Esophagus squamous epithelium (tissue), 5 donors: ENCODE measurements at regions not wholly inside any gene's neighbourhood (a gene's known extent, or its start where the extent isn't known, plus 50 kb on each side); places are given as distances from the start of the nearest gene placed in this dataset.

ENCODE experiments used
- DNase-seq: peaks from one replicate; lab custom pipeline; 2025; lab: John Stamatoyannopoulos, UW
- H3K27ac ChIP-seq, 4 donors: fragments of 200-600 bp; sonication (generic); one replicate each; pipeline ENCODE4 v1.5.1; 2016 to 2019; ENCODE audit warnings: mild to moderate bottlenecking in 1 of 4
- H3K27me3 ChIP-seq, 4 donors: fragments of 200-600 bp; sonication (generic); 1 replicate in 3 of 4; 2 replicates in 1 of 4; pipeline versions ENCODE4 v1.5.1 to v1.6.0; 2017 to 2021; ENCODE audit warnings: antibody characterized with exemption in 1 of 4
- H3K36me3 ChIP-seq, 3 donors: fragments of 200-600 bp; sonication (generic); one replicate each; pipeline ENCODE4 v1.5.1; 2016 to 2019
- H3K4me1 ChIP-seq, 3 donors: fragments of 200-600 bp; sonication (generic); one replicate each; pipeline ENCODE4 v1.5.1; 2017 to 2019
- H3K4me3 ChIP-seq, 4 donors: fragments of 200-600 bp; sonication (generic); 1 replicate in 3 of 4; 2 replicates in 1 of 4; pipeline ENCODE4 v1.5.1; 2016 to 2019; ENCODE audit warnings: mild to moderate bottlenecking in 2 of 4, moderate library complexity in 1 of 4
- H3K9me3 ChIP-seq, 3 donors: fragments of 200-600 bp; sonication (generic); one replicate each; pipeline ENCODE4 v1.5.1; 2016 to 2019
- CTCF ChIP-seq, 6 experiments: fragments of 450-650 bp in 4 of 6; fragments of 200-600 bp in 2 of 6; sonication (generic) in 2 of 6; IDR thresholded peaks; one replicate each; pipeline ENCODE4 v1.5.1; 2016 to 2019; ENCODE audit warnings: antibody characterized with exemption in 6 of 6, mild to moderate bottlenecking in 4 of 6, moderate library complexity in 4 of 6
- POLR2A ChIP-seq, 4 donors: fragments of 450-650 bp; IDR thresholded peaks; one replicate each; pipeline ENCODE4 v1.6.1; 2017; ENCODE audit warnings: antibody characterized with exemption in 4 of 4, mild to moderate bottlenecking in 4 of 4, moderate library complexity in 3 of 4
- WGBS, 2 donors: methylation state at CpG; one replicate each; pipeline ENCODE4 v1.1.5; 2018; 5-methylcytosine and 5-hydroxymethylcytosine counted together
- intact Hi-C: fragments of 100-400 bp; cut with DNase I; formaldehyde crosslinking; loops from one replicate; pipeline ENCODE4 v1.15.0; 2022
- donor health status: DM: yes; HTN: yes; CAD: no.

DNA sequence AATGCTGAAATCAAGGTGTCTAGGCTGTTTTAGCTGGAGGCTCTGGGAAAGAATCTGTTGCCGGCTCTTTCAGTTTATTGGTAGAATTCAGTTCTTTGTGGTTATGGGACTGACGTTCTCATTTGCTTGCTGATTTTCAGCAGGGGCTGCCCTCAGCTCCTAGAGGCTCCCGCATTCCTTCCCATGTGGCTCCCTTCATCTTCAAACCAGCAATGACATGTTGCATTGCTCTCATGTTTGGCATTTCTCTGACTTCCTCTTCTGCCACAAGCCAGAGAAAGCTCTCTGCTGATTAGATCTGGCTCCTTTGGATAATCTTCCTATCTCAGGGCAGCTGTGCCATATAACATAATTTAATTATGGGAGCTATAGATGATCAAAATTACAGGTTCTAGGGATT, 360.3 kb downstream of the LRRC70 start:
- 56 to 73% methylated on average over 3 of the region's 3 CpGs for WGBS, 2 donors
- intact Hi-C loops, result no loop called here
- H3K9me3 ChIP-seq, result no peaks in the 10 kb centered on the region
- no peak overlapping the region for H3K4me3 ChIP-seq
- H3K36me3 ChIP-seq, result no peaks in the 10 kb centered on the region
- H3K27ac ChIP-seq, result no peak overlapping the region
- no peaks in the 10 kb centered on the region for H3K4me1 ChIP-seq
- TF ChIP-seq POLR2A (IDR thresholded peaks at IDR 0.05), result no peak
- no peak for TF ChIP-seq CTCF (IDR thresholded peaks at IDR 0.05)
- no peak for DNase-seq
- no peaks in the 10 kb centered on the region for H3K27me3 ChIP-seq

DNA sequence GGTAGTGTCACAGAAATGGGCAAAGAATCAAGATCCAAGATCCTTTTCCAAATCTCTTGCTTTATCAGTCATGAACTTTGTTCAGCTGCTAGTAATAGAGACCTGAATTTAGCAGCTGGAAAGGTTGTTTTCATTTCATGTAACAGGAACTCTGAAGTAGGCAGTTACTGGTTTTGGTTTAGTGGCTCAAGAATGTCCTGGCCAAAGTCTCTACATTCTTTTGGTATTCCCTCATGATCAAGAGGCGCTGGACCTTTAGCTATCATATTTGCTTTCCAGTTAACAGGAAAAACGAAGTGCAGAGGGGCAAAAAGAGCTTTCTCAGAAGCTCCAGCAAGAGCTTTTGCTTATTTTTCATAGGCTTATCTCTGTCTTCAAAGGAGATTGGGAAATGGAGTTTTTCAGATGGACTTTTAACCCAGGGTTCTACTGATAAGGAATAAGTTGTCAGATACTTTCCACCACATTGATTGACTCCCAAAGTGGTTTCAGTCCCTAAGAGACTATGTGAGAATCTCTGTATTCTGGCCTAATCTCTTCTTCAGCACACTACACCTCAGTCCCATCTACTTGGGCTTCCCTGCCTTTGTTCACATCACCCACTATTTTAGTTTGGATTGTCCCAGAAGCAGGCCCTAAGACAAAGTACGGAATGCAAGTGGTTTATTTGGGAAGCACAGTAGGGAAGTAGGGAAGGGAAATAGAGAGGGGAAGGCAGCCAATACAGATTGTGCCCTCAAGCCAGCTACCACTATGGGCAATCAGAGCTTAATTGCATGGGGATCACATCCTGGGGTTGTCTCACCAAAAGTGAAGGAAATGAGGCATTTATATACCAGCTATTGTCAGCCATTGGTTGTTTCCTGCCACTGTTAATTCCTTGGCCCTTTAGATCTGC, 359.3 kb downstream of the LRRC70 start:
- H3K27me3 ChIP-seq, result no peaks in the 10 kb centered on the region
- no peak overlapping the region for H3K4me3 ChIP-seq
- WGBS, 2 donors, result 29 to 41% methylated on average over 3 of the region's 3 CpGs
- no peak for DNase-seq
- intact Hi-C loops, result no loop called here
- H3K27ac ChIP-seq, result no peak overlapping the region
- no peaks in the 10 kb centered on the region for H3K9me3 ChIP-seq
- no peaks in the 10 kb centered on the region for H3K4me1 ChIP-seq
- no peak for TF ChIP-seq POLR2A (IDR thresholded peaks at IDR 0.05)
- no peak for TF ChIP-seq CTCF (IDR thresholded peaks at IDR 0.05)
- H3K36me3 ChIP-seq, result no peaks in the 10 kb centered on the region

DNA sequence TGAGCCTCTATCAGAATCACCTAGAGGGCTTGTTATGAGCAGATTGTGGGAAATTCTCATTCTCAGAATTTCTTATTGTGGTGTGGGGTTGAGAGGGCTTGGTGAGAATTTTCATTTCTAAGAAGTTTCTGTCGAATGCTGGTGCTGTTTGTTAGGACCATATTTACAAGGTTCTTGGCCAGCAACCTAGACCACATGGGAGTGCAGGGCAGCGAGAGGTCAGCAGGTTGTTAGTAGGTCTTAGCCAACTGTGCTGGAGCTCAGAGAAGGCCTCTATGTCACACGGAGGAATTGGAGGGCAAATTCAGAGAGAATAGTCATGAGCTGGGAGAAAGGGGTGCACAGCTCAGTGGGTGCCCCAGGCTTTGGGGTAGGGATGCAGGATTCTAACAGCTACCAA, 357.0 kb downstream of the LRRC70 start:
- H3K36me3 ChIP-seq, result no peaks in the 10 kb centered on the region
- no peak overlapping the region for H3K4me3 ChIP-seq
- no peak overlapping the region for H3K27ac ChIP-seq
- intact Hi-C loops, result no loop called here
- TF ChIP-seq POLR2A (IDR thresholded peaks at IDR 0.05), result no peak
- no peak for TF ChIP-seq CTCF (IDR thresholded peaks at IDR 0.05)
- H3K27me3 ChIP-seq, result no peaks in the 10 kb centered on the region
- DNase-seq, result no peak
- 40 to 59% methylated on average over 2 to 3 of the region's 3 CpGs for WGBS, 2 donors
- H3K9me3 ChIP-seq, result no peaks in the 10 kb centered on the region
- H3K4me1 ChIP-seq, result no peaks in the 10 kb centered on the region

DNA sequence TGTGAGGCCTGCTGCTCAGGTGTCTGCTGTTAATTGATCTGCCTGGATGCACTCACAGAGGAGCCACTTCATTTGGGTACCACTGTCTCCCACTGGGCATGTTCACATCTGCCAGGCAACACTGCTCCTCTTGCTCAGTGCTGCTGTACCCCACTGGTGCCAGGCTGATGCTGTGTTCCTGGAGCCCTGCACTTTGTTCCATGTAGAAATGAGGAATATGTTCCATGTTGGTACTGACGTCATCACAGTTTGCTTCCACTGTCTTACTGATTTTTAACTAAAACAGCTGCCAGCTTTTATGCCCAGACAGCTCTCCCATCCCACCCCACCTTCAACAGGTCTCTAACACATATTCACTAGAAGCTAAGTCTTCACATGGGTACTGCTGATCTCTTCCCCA, 355.7 kb downstream of the LRRC70 start:
- intact Hi-C loops, result no loop called here
- H3K27me3 ChIP-seq, result no peaks in the 10 kb centered on the region
- 50 to 58% methylated on average over 1 of the region's 1 CpG for WGBS, 2 donors

More for the DNA sequence above, 355.7 kb downstream of the LRRC70 start:
- no peak overlapping the region for H3K27ac ChIP-seq
- no peak for TF ChIP-seq POLR2A (IDR thresholded peaks at IDR 0.05)
- no peak for TF ChIP-seq CTCF (IDR thresholded peaks at IDR 0.05)
- no peaks in the 10 kb centered on the region for H3K9me3 ChIP-seq
- no peak overlapping the region for H3K4me3 ChIP-seq
- H3K4me1 ChIP-seq, result no peaks in the 10 kb centered on the region
- no peaks in the 10 kb centered on the region for H3K36me3 ChIP-seq
- DNase-seq, result no peak
